ENCODE measurements at regions not wholly inside any gene's neighbourhood (a gene's known extent, or its start where the extent isn't known, plus 50 kb on each side); places are given as distances from the start of the nearest gene placed in this dataset.

GRCh38 chr5:167951116-167951515 is 340.3 kb upstream of the WWC1 start:
- TF ChIP-seq, protein P1, sequence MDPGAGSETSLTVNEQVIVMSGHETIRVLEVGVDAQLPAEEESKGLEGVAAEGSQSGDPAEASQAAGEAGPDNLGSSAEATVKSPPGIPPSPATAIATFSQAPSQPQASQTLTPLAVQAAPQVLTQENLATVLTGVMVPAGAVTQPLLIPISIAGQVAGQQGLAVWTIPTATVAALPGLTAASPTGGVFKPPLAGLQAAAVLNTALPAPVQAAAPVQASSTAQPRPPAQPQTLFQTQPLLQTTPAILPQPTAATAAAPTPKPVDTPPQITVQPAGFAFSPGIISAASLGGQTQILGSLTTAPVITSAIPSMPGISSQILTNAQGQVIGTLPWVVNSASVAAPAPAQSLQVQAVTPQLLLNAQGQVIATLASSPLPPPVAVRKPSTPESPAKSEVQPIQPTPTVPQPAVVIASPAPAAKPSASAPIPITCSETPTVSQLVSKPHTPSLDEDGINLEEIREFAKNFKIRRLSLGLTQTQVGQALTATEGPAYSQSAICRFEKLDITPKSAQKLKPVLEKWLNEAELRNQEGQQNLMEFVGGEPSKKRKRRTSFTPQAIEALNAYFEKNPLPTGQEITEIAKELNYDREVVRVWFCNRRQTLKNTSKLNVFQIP (CRISPR knock-in tag; IDR thresholded peaks at IDR 0.05; ENCODE audit: borderline replicate concordance, low read depth), result no peak
- ATAC-seq, result no peak

DNA sequence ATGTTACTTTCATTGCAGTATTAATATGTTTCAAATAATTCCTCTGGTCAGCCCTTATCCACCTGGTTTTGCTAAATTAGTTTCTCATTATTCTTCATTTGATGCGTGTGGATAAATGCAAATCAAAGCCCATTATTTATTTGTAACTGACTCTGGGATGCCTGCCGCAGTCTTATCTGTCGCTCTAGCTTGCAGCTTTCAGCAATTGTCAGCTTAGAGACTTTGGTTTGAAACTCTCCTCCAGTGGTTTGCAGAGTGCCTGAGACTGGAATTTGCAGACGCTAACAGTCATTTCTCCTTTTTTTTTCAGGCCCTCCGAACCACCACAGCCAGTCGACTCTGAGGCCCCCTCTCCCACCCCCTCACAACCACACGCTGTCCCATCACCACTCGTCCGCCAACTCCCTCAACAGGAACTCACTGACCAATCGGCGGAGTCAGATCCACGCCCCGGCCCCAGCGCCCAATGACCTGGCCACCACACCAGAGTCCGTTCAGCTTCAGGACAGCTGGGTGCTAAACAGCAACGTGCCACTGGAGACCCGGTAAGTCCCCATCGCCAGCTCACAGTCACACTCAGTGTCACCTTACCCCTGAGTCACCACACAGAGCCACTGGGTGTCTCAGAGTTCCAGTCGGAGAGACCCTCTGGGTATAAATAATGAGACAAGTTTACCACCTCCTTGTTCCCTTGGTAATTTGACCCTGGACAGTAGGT is 339.0 kb upstream of the WWC1 start:
- ATAC-seq, result no peak
- no peak for TF ChIP-seq ZC3H10 (CRISPR knock-in tag; IDR thresholded peaks at IDR 0.05)
- no peak for TF ChIP-seq CSRNP3 (CRISPR knock-in tag; IDR thresholded peaks at IDR 0.05)
- TF ChIP-seq OSR1 (CRISPR knock-in tag; IDR thresholded peaks at IDR 0.05), result no peak
- TF ChIP-seq ISL1 (CRISPR knock-in tag; IDR thresholded peaks at IDR 0.05), result no peak
- TF ChIP-seq GLIS3 (CRISPR knock-in tag; IDR thresholded peaks at IDR 0.05), result no peak
- no peak for TF ChIP-seq TSHZ2 (CRISPR knock-in tag; IDR thresholded peaks at IDR 0.05)
- no peak for TF ChIP-seq ZFP30 (CRISPR knock-in tag; IDR thresholded peaks at IDR 0.05)

DNA sequence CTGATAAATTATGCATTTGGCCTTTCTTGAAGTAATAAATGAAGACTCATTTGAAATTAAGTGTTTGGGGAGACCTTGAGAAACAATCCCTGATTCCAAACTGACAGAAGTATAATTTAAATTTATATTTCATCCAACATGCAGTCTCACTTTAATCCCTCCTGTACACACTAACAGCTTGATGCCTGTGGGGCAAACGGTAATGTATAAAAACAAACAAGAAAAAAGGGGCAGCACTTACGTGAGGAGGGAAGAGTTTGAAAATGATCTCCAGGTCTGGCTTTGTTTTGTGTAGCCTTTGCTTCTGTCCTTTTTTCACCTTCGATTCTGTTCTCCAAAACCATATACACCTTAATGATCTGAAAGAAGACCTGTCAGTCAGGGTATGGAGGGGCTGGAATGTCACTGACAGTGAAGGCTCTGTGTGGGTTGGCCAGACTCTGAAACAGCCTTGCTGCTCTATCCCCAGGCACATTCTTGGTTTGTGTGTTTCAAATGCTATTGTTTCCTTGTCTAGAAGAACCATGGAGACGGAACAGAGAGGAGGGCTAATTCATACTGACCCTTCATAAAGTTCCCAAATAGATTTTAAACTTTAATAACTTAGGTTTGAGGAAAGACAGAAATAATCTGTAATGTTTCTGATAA is 338.2 kb upstream of the WWC1 start:
- TF ChIP-seq CSDC2 (CRISPR knock-in tag; IDR thresholded peaks at IDR 0.05), result no peak
- no peak for TF ChIP-seq ISL1 (CRISPR knock-in tag; IDR thresholded peaks at IDR 0.05)
- no peak for TF ChIP-seq CSRNP3 (CRISPR knock-in tag; IDR thresholded peaks at IDR 0.05)
- TF ChIP-seq ZNF8 (CRISPR knock-in tag; IDR thresholded peaks at IDR 0.05), result no peak
- no peak for TF ChIP-seq BACH2 (CRISPR knock-in tag; IDR thresholded peaks at IDR 0.05; ENCODE audit: borderline replicate concordance)
- no peak for TF ChIP-seq RARB (CRISPR knock-in tag; IDR thresholded peaks at IDR 0.05)
- TF ChIP-seq ARNTL (CRISPR knock-in tag; IDR thresholded peaks at IDR 0.05; ENCODE audit: borderline replicate concordance, low read depth), result no peak
- TF ChIP-seq, protein P2, sequence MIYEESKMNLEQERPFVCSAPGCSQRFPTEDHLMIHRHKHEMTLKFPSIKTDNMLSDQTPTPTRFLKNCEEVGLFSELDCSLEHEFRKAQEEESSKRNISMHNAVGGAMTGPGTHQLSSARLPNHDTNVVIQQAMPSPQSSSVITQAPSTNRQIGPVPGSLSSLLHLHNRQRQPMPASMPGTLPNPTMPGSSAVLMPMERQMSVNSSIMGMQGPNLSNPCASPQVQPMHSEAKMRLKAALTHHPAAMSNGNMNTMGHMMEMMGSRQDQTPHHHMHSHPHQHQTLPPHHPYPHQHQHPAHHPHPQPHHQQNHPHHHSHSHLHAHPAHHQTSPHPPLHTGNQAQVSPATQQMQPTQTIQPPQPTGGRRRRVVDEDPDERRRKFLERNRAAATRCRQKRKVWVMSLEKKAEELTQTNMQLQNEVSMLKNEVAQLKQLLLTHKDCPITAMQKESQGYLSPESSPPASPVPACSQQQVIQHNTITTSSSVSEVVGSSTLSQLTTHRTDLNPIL (CRISPR knock-in tag; IDR thresholded peaks at IDR 0.05; ENCODE audit: low read depth), result no peak
- no peak for TF ChIP-seq PATZ1 (CRISPR knock-in tag; IDR thresholded peaks at IDR 0.05; ENCODE audit: borderline replicate concordance)
- TF ChIP-seq ZNF70 (CRISPR knock-in tag; IDR thresholded peaks at IDR 0.05), result no peak
- TF ChIP-seq TOX (CRISPR knock-in tag; IDR thresholded peaks at IDR 0.05; ENCODE audit: borderline replicate concordance), result no peak
- no peak for TF ChIP-seq ZFP3 (CRISPR knock-in tag; IDR thresholded peaks at IDR 0.05)
- no peak for TF ChIP-seq SNAI2 (CRISPR knock-in tag; IDR thresholded peaks at IDR 0.05)
- ATAC-seq, result no peak

Data from SK-N-SH treated with all-trans-retinoic acid at 6 μM for 48 hours (cell line).